Gastroesophageal sphincter (tissue), 4 donors: ENCODE measurements at regions not wholly inside any gene's neighbourhood (a gene's known extent, or its start where the extent isn't known, plus 50 kb on each side); places are given as distances from the start of the nearest gene placed in this dataset.

Source experiments
- ATAC-seq: fragments of 150-250 bp; one replicate; pipeline ENCODE4 v1.9.1; 2016; ENCODE audit warnings: mild to moderate bottlenecking, moderate library complexity
- H3K27ac ChIP-seq, 4 donors: fragments of 200-600 bp; sonication (generic) in 3 of 4; 1 replicate in 3 of 4; 2 replicates in 1 of 4; pipeline ENCODE4 v1.5.1; 2016 to 2019
- H3K27me3 ChIP-seq: fragments of 200-600 bp; sonication (generic); one replicate; pipeline ENCODE4 v1.5.1; 2019
- H3K36me3 ChIP-seq, 2 donors: fragments of 200-600 bp; sonication (generic); one replicate each; pipeline ENCODE4 v1.5.1; 2019; ENCODE audit warnings: control low read depth in 1 of 2
- H3K4me1 ChIP-seq, 3 donors: fragments of 200-600 bp; sonication (generic); 1 replicate in 2 of 3; 2 replicates in 1 of 3; pipeline ENCODE4 v1.5.1; 2016 to 2019; ENCODE audit warnings: control low read depth in 2 of 3
- H3K4me3 ChIP-seq, 2 donors: fragments of 200-600 bp; sonication (generic); one replicate each; pipeline ENCODE4 v1.5.1; 2019; ENCODE audit warnings: mild to moderate bottlenecking in 1 of 2, moderate library complexity in 1 of 2
- H3K9me3 ChIP-seq, 3 donors: fragments of 200-600 bp; sonication (generic); one replicate each; pipeline ENCODE4 v1.5.1; 2017 to 2019; ENCODE audit warnings: control low read depth in 2 of 3
- EP300 ChIP-seq: sonication (generic); formaldehyde crosslinking; IDR thresholded peaks from one replicate; pipeline ENCODE4 v1.6.1; 2017; ENCODE audit warnings: antibody characterized with exemption, mild to moderate bottlenecking
- POLR2A ChIP-seq, 2 donors: fragments of 450-650 bp; IDR thresholded peaks; one replicate each; pipeline ENCODE4 v1.6.1; 2017; ENCODE audit warnings: antibody characterized with exemption in 2 of 2, mild to moderate bottlenecking in 2 of 2, moderate library complexity in 1 of 2
- POLR2AphosphoS5 ChIP-seq: sonication (generic); formaldehyde crosslinking; IDR thresholded peaks from one replicate; pipeline ENCODE4 v1.6.1; 2017; ENCODE audit warnings: antibody characterized with exemption
- WGBS, 2 donors: methylation state at CpG; one replicate each; pipeline ENCODE4 v1.1.5; 2018; ENCODE audit warnings: low coverage in 1 of 2; 5-methylcytosine and 5-hydroxymethylcytosine counted together
- TF ChIP-seq, protein P1 (sequence below), 4 experiments: fragments of 200-600 bp in 2 of 4; fragments of 450-650 bp in 2 of 4; sonication (generic) in 1 of 4; IDR thresholded peaks; one replicate each; pipeline ENCODE4 v1.5.1; 2017 to 2019; ENCODE audit warnings: antibody characterized with exemption in 4 of 4, mild to moderate bottlenecking in 2 of 4, moderate library complexity in 2 of 4

DNA sequence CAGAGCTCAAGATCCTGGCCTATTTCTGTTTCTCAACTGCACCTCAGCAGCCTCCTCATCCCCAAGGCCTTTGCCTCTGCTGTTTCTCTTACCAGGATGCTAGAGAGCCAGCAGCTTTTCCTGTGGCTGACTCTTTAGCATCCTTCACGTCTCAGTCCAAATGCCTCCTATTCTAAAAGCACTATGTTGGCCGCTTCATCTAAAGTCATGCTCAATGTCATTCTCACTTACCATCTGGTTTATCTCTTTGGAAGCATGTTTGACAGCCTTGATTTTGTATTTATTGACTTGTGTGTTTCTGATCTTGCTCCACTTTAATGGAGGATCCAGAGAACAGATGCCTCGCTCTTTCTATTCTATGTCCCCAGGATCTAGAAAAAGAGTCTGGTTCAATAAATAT is 351.8 kb upstream of the CDH11 start:
- 60 to 84% methylated on average over 2 to 3 of the region's 3 CpGs for WGBS, 2 donors
- H3K27me3 ChIP-seq: no peaks in the 10 kb centered on the region
- TF ChIP-seq, protein P1, sequence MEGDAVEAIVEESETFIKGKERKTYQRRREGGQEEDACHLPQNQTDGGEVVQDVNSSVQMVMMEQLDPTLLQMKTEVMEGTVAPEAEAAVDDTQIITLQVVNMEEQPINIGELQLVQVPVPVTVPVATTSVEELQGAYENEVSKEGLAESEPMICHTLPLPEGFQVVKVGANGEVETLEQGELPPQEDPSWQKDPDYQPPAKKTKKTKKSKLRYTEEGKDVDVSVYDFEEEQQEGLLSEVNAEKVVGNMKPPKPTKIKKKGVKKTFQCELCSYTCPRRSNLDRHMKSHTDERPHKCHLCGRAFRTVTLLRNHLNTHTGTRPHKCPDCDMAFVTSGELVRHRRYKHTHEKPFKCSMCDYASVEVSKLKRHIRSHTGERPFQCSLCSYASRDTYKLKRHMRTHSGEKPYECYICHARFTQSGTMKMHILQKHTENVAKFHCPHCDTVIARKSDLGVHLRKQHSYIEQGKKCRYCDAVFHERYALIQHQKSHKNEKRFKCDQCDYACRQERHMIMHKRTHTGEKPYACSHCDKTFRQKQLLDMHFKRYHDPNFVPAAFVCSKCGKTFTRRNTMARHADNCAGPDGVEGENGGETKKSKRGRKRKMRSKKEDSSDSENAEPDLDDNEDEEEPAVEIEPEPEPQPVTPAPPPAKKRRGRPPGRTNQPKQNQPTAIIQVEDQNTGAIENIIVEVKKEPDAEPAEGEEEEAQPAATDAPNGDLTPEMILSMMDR (IDR thresholded peaks at IDR 0.05): no peak
- TF ChIP-seq EP300 (no peak), POLR2A (IDR thresholded peaks at IDR 0.05) (no peak), POLR2AphosphoS5 (no peak)

DNA sequence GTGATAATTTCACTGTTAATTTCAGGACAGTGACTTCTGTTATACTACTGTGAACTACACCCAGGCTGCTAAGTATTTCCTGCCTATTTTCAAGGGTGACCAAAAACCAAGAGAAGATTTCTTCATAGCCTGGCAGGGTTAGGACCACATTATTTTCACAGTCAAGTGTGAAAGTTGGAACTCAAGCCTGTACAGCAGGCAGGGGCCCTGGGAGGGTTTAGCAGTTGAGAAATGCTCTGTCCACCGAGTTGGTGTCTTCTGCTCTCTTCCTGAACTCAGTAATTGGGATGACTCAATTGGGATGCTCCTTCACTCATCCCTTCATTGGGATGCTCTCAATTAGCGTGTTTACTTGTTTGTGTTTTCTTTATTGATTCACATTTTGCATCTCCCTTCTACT is 347.3 kb upstream of the CDH11 start:
- Histone ChIP-seq H3K27ac (no peak overlapping the region), H3K9me3 (no peaks in the 10 kb centered on the region), H3K4me3 (no peak overlapping the region), H3K27me3 (no peaks in the 10 kb centered on the region), H3K36me3 (no peaks in the 10 kb centered on the region), H3K4me1 (no peaks in the 10 kb centered on the region)
- 72 to 100% methylated on average over 1 to 2 of the region's 2 CpGs for WGBS, 2 donors
- no peak for ATAC-seq
- TF ChIP-seq POLR2A (IDR thresholded peaks at IDR 0.05) (no peak), EP300 (no peak), POLR2AphosphoS5 (no peak)
- TF ChIP-seq, protein P1 (IDR thresholded peaks at IDR 0.05): no peak

More for the DNA sequence above, 351.8 kb upstream of the CDH11 start:
- H3K4me3 ChIP-seq: no peak overlapping the region
- H3K36me3 ChIP-seq: no peaks in the 10 kb centered on the region
- no peak overlapping the region for H3K27ac ChIP-seq
- no peaks in the 10 kb centered on the region for H3K9me3 ChIP-seq
- H3K4me1 ChIP-seq: no peaks in the 10 kb centered on the region
- ATAC-seq: no peak

DNA sequence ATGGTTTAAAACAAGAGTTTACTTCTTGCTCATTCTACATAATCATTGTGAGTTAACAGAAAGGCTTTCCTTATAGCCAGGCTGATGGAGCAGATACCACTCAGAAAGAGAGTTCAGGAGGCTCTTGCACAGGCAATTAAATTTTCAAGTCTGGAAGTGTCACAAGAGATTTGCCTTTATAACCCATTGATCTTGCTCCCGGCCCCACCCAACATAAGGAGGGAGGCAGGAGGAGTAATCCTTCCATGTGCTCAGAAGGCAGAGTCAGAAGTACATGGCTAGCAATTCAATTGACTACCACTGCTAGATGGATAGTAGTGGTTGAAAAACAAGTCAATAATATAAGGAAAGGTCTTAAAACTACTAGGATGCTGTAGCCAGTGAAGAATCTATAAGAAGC is 346.3 kb upstream of the CDH11 start:
- H3K36me3 ChIP-seq: no peaks in the 10 kb centered on the region
- no peak for ATAC-seq
- H3K27ac ChIP-seq: no peak overlapping the region
- no peaks in the 10 kb centered on the region for H3K27me3 ChIP-seq
- 89% methylated on average over 1 of the region's 1 CpG; no CpG with 5 or more reads in 1 of the 2 donors for WGBS, 2 donors
- H3K4me1 ChIP-seq: no peaks in the 10 kb centered on the region
- H3K4me3 ChIP-seq: no peak overlapping the region
- no peak for TF ChIP-seq POLR2A (IDR thresholded peaks at IDR 0.05)
- no peak for TF ChIP-seq EP300
- TF ChIP-seq POLR2AphosphoS5: no peak
- TF ChIP-seq, protein P1 (IDR thresholded peaks at IDR 0.05): no peak
- no peaks in the 10 kb centered on the region for H3K9me3 ChIP-seq

DNA sequence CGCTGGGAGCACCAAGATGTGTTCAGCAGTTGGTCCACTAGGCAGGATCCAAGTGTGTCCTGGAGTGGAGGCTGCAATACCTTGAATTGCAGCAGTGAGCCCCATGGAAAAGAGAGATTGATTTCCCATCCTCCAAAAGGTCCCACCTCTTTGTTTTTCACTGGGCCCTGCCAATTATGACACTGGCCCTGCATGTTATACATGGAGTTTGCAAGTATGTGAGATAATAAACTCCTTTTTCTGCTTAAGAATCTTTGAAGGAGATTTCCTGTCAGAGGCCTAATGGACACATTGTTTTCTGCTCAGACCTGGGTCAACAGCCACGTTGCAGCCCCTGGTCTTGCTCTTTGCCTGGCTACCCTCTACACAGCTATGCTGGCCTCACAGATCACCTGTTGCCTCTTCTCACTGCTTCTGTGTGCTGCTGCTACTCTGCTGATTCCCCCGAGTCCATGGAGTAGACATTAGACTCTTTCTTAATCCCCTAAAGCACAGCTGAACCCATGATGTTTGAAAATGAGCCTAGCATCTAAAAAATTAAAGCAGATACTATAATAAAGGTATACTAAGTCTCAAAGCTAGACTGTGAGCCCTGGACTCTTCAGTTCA is 341.9 kb upstream of the CDH11 start:
- H3K36me3 ChIP-seq: no peaks in the 10 kb centered on the region
- H3K9me3 ChIP-seq: no peaks in the 10 kb centered on the region
- no peak overlapping the region for H3K4me3 ChIP-seq
- no peaks in the 10 kb centered on the region for H3K4me1 ChIP-seq
- H3K27me3 ChIP-seq: no peaks in the 10 kb centered on the region
- WGBS, 2 donors: 80 to 100% methylated on average over 1 to 3 of the region's 3 CpGs
- ATAC-seq: no peak
- TF ChIP-seq POLR2A (IDR thresholded peaks at IDR 0.05) (no peak), EP300 (no peak), POLR2AphosphoS5 (no peak)
- TF ChIP-seq, protein P1 (IDR thresholded peaks at IDR 0.05): no peak
- H3K27ac ChIP-seq: no peak overlapping the region

DNA sequence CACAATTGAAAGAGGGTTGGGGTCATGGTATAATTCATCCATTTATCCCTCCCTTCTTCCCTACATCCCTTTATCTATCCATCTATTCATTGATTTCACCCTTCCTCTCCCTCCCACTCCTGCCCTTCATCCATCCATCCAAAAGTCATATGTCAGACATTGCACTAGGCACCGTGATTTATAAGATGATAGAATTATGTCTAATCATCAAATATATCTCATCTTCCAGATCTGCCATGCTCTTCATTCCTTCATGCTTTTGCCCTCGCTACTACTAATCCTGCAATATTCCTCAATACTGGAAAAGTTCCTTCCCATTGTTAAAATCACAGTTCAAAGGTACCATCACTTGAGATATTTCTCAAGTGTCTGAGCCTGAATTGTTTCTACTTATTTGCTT is 335.2 kb upstream of the CDH11 start:
- TF ChIP-seq, protein P1 (IDR thresholded peaks at IDR 0.05): no peak
- TF ChIP-seq POLR2A (IDR thresholded peaks at IDR 0.05): no peak
- no peak for TF ChIP-seq POLR2AphosphoS5
- TF ChIP-seq EP300: no peak

More for the DNA sequence above, 335.2 kb upstream of the CDH11 start:
- Histone ChIP-seq H3K27me3 (no peaks in the 10 kb centered on the region), H3K36me3 (no peaks in the 10 kb centered on the region), H3K4me3 (no peak overlapping the region), H3K4me1 (no peaks in the 10 kb centered on the region), H3K9me3 (no peaks in the 10 kb centered on the region), H3K27ac (no peak overlapping the region)
- WGBS, 2 donors: 43 to 71% methylated on average over 1 to 2 of the region's 2 CpGs
- ATAC-seq: no peak
